Activated T-cell treated with anti-CD3 and anti-CD28 coated beads for 48 hours (primary cell): ENCODE measurements at regions not wholly inside any gene's neighbourhood (a gene's known extent, or its start where the extent isn't known, plus 50 kb on each side); places are given as distances from the start of the nearest gene placed in this dataset.

Experiments
- DNase-seq: peaks from one replicate; pipeline ENCODE4 v3.0.0-alpha.2; 2020; ENCODE audit warnings: low read depth

GRCh38 chr10:128281861-128282260 is 155.6 kb upstream of the MKI67 start:
- no peak for DNase-seq

DNA sequence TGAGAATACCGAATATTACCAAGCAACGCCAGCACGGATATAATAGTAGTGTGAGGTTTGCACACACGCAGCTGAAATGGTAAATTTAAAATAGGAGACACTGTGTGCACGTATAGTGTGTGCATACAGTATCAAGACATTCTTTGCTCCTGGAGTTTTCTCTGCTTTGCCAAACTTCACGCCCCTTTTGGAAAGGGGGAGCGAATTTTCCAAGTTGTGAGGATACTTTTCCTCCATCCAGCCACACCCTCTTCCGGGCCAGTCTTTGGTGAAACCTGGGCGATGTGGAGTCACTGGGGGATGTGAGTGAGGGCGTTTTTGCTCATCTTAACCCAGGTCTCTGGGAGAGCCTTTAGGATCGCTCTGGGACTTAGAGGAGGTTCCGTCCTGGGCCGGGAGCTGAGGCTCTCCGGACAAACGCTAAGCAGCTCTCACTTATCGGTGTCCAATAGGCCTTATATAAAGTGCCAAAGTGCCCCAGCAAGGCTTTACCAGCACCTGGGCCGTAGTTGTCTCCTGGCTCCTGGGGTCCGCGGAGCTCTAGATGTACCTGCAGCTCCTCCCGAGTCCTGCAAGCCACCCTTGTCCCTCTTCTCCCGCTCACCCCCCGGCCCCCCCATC is 160.0 kb upstream of the MKI67 start:
- DNase-seq, result no peak

GRCh38 chr10:128286762-128287500 is 160.7 kb upstream of the MKI67 start:
- DNase-seq, result no peak

DNA sequence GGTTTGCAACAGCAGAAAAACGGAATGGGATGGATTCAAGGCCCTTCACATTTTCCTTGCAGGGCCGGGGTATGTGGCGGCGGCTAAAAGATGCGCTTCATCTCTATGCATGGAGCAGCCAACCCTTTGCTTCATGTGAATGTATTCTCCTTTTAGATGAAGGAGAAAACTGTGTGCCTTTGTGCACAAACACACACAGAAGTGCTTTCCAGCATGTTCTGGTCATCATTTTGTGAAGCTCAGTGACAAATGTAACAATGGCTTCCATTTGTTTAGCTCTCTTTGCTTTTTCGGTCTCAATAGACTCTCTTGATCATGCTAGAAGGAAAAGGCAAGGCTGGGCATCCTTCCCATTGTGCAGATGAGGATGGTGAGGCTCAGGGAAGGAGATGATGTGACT is 161.7 kb upstream of the MKI67 start:
- DNase-seq, result no peak

- no peak for DNase-seq
Measured at GRCh38 chr10:128289621-128290020, 163.4 kb upstream of the MKI67 start.

- no peak for DNase-seq
Measured at GRCh38 chr10:128295003-128295402, 168.8 kb upstream of the MKI67 start.

GRCh38 chr10:128296253-128297007 is 170.2 kb upstream of the MKI67 start:
- DNase-seq, result no peak

GRCh38 chr10:128297709-128298378 is 171.6 kb upstream of the MKI67 start:
- DNase-seq, result no peak

GRCh38 chr10:128298587-128298986 is 172.4 kb upstream of the MKI67 start:
- DNase-seq, result no peak

GRCh38 chr10:128300290-128300824 is 174.1 kb upstream of the MKI67 start:
- DNase-seq, result no peak

GRCh38 chr10:128301051-128301450 is 174.8 kb upstream of the MKI67 start:
- no peak for DNase-seq

DNA sequence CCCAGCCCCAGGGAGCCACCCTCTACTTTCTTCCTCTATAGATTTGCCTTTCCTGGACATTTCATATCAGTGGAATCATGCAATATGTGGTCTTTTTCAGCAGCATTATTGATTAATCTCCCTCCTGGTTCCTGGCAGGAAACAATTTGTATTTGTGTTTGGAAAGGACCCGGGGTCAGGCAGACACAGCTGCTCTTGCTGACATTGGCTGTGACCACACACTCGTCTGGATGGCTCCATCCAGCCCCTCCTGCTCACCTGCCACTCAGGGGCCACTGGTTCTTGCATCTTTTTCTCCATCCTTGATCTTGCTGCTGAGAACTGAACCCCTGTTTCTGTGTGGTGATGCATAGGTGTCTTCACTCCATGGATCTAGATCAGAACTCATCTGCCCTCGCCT is 176.6 kb upstream of the MKI67 start:
- DNase-seq, result no peak

DNA sequence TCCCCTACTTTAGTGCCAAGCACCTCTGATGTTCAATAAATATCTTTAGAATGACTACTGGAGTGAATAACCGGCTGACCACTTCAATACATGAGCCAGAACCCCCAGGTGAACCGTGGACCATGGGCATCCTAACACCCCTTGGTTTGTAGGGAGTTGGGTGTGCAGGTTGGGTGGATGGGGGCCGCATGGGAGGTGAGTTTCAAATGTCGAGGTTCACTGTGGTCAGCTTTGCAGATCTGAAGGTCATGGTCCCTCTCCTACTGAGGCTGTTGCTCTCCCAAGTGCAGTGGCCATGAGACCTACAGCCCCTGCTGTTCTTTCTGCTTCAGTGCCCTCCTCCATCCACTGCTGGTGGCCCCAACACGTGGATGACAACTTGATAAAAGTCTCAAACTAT is 178.0 kb upstream of the MKI67 start:
- no peak for DNase-seq

- DNase-seq, result no peak
Measured at GRCh38 chr10:128305601-128306345, 179.6 kb upstream of the MKI67 start.

DNA sequence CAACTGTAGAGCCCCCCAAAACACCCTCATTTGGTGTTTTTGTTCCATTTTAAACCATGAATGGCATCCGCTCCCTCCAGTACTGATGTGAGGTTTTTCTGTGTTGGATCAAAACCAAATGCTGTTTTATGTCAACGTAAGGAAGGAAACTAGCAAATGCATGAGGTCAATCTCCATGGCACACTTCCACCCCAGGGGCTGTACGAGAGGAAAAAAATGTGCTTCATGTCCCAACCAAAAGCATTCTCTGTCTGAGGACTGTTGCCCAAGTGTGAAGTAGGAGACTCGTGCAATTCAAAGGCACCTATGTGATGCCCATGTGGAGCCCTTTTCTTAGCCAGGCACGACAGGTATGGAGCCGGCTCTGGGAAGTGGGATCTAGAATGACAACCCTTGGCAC is 180.3 kb upstream of the MKI67 start:
- DNase-seq, result no peak

DNA sequence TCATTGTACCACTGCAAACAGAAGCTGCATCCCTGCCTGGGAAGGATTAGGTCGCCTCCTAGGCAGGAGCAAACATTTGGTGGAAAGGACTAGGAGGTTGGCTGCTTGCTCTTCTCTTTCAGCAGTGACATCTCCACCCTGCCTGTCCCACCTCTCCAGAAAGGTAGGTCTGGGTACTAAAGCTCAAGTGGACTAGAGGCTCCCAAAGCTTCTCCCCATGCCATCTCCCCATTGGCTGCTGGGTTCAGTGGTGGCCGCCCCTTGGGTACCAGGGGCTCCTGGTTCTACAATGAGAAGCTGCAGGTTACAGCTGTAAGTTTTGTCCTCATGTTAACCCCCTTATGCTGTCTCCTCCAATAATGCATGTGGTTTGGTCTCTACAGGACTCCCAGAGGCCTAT is 180.7 kb upstream of the MKI67 start:
- no peak for DNase-seq

DNA sequence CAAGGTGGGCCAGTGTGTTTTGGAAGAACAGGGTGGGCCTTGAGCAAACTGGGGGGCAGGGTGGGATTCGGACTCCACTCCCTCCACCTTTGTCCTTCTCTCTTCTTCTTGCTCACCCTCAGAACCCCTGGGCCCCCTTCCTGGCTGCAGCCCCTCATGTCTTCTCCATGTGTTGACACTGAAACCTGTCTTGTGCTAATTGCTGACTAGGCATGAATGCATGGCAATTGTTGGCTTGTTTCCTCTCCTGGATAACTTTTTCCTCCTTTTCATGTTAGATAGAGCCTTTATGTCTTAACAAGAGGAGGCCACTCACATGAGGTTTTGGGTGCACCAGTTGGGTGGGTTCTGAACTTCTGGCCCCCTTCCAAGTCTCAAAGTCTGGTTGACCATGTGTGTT is 181.6 kb upstream of the MKI67 start:
- no peak for DNase-seq

- DNase-seq, result no peak
Measured at GRCh38 chr10:128310971-128311658, 184.9 kb upstream of the MKI67 start.

- DNase-seq, result no peak
Measured at GRCh38 chr10:128312250-128312649, 186.0 kb upstream of the MKI67 start.

DNA sequence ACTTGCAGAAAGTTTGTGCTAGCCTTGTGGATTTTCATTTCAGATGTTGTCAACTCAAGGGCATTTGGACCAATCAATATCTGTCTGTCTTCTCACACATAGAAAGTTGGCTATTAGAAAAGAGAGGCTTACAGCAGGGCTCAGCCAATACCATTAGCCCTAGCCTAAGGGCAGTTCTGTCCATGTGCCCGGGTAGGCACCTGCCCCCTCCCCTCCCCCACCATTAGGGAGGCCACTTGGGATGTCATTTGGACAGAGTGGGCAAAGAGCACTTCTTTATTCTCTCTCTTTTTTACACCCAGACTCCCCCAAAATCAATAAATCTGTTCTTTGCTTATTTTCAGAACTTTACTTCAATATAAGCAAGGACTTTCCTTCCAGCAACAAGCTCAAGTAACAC is 188.5 kb upstream of the MKI67 start:
- DNase-seq, result no peak

DNA sequence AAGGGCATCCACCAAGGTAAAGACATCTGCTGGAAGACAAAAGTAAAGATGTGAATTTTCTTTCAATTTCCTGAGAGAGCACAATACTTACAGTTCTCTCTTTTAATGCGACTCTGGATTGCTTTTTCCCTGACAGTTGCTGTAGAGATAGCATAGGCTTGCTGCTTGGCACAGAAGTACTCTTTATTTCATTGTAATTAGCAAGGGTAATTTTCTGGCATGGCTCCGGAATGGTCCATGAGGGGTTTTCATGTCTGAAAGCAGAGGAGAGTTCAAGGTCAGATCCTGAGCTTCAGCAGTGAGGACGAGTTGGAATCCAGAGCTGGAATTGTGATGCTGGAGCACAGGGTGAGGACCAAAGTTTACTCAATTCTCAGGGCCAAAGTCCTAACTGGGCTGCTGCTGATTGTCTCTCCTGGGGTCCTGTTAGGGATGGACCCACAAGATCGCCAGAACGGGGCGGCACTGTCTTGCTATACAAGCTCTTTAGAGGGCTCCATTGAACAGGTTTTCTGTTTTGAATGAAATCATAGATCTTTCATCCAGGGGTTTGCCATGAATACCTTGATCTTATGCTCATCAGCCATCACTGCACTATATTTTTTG is 190.0 kb upstream of the MKI67 start:
- DNase-seq, result no peak
